Neural crest cell (in vitro differentiated cells): ENCODE measurements at regions not wholly inside any gene's neighbourhood (a gene's known extent, or its start where the extent isn't known, plus 50 kb on each side); places are given as distances from the start of the nearest gene placed in this dataset.

ENCODE experiments used
- DNase-seq: peaks from one replicate; pipeline ENCODE4 v3.0.0; 2021; ENCODE audit warnings: low read depth, mixed read lengths, low spot score
- H3K27ac Mint-ChIP-seq: one replicate; pipeline ENCODE4 v1.8.0; 2021; ENCODE audit warnings: mild to moderate bottlenecking, mixed read lengths; ENCODE audit not compliant: unreplicated experiment
- H3K27me3 Mint-ChIP-seq: 2 replicates; pipeline ENCODE4 v1.8.0; 2021; ENCODE audit warnings: low read depth, mild to moderate bottlenecking, mixed read lengths
- H3K36me3 Mint-ChIP-seq: 2 replicates; pipeline ENCODE4 v1.8.0; 2021; ENCODE audit warnings: low read depth, mild to moderate bottlenecking, mixed read lengths
- H3K4me1 Mint-ChIP-seq: 2 replicates; pipeline ENCODE4 v1.8.0; 2021; ENCODE audit warnings: mixed read lengths
- H3K4me3 Mint-ChIP-seq: one replicate; pipeline ENCODE4 v1.8.0; 2021; ENCODE audit warnings: mild to moderate bottlenecking, mixed read lengths
- H3K9me3 Mint-ChIP-seq: 2 replicates; pipeline ENCODE4 v1.8.0; 2021; ENCODE audit warnings: mixed read lengths
- CTCF ChIP-seq: fragments of 200-600 bp; sonication (generic); conservative IDR thresholded peaks from 2 replicates; pipeline ENCODE4 v1.5.0; 2021; ENCODE audit warnings: antibody characterized with exemption, mild to moderate bottlenecking

- TF ChIP-seq CTCF, result no peak
- no peak overlapping the region for H3K27ac Mint-ChIP-seq
- peaks cover 2% of the 10 kb centered on the region for H3K27me3 Mint-ChIP-seq
- no peak for DNase-seq
- H3K4me1 Mint-ChIP-seq, result no peaks in the 10 kb centered on the region
- H3K9me3 Mint-ChIP-seq, result no peaks in the 10 kb centered on the region
- H3K36me3 Mint-ChIP-seq, result no peaks in the 10 kb centered on the region
- H3K4me3 Mint-ChIP-seq, result no peak overlapping the region
Observed at GRCh38 chr1:189084811-189085210, 1392.9 kb downstream of the BRINP3 start.

- Mint-ChIP-seq H3K4me3 (no peak overlapping the region), H3K27ac (no peak overlapping the region), H3K9me3 (peaks cover 4% of the 10 kb centered on the region), H3K36me3 (no peaks in the 10 kb centered on the region), H3K27me3 (no peaks in the 10 kb centered on the region), H3K4me1 (no peaks in the 10 kb centered on the region)
- no peak for TF ChIP-seq CTCF
- DNase-seq, result no peak
Observed at GRCh38 chr1:189103956-189104355, 1373.7 kb downstream of the BRINP3 start.

GRCh38 chr1:189117072-189117770, 1360.4 kb downstream of the BRINP3 start:
- H3K27me3 Mint-ChIP-seq, result no peaks in the 10 kb centered on the region
- no peaks in the 10 kb centered on the region for H3K36me3 Mint-ChIP-seq
- no peak for DNase-seq
- TF ChIP-seq CTCF, result no peak
- no peaks in the 10 kb centered on the region for H3K4me1 Mint-ChIP-seq
- no peak overlapping the region for H3K4me3 Mint-ChIP-seq
- H3K9me3 Mint-ChIP-seq, result no peaks in the 10 kb centered on the region
- no peak overlapping the region for H3K27ac Mint-ChIP-seq

GRCh38 chr1:189121941-189122340, 1355.7 kb downstream of the BRINP3 start:
- Mint-ChIP-seq H3K27ac (no peak overlapping the region), H3K4me1 (no peaks in the 10 kb centered on the region), H3K9me3 (peaks cover 6% of the 10 kb centered on the region), H3K36me3 (no peaks in the 10 kb centered on the region), H3K4me3 (no peak overlapping the region), H3K27me3 (no peaks in the 10 kb centered on the region)
- no peak for DNase-seq
- no peak for TF ChIP-seq CTCF

- no peak for DNase-seq
- H3K27ac Mint-ChIP-seq, result no peak overlapping the region
- no peaks in the 10 kb centered on the region for H3K36me3 Mint-ChIP-seq
- H3K9me3 Mint-ChIP-seq, result peaks cover 6% of the 10 kb centered on the region
- TF ChIP-seq CTCF, result no peak
- no peaks in the 10 kb centered on the region for H3K27me3 Mint-ChIP-seq
- no peak overlapping the region for H3K4me3 Mint-ChIP-seq
- no peaks in the 10 kb centered on the region for H3K4me1 Mint-ChIP-seq
Observed at GRCh38 chr1:189125694-189126093, 1352.0 kb downstream of the BRINP3 start.
